SK-N-SH treated with all-trans-retinoic acid at 6 μM for 48 hours (cell line): ENCODE measurements at regions not wholly inside any gene's neighbourhood (a gene's known extent, or its start where the extent isn't known, plus 50 kb on each side); places are given as distances from the start of the nearest gene placed in this dataset.

Source experiments
- ATAC-seq: fragments of 200-7000 bp; cut with Tn5 transposase; 3 replicates; pipeline ENCODE4 v1.9.1; 2020; ENCODE audit warnings: mild to moderate bottlenecking, moderate library complexity
- CREB5 ChIP-seq: fragments of 250-450 bp; sonication (Bioruptor Pico); IDR thresholded peaks from 2 replicates; pipeline ENCODE4 v1.5.1; 2020; ENCODE audit warnings: low read depth, mild to moderate bottlenecking, moderate library complexity
- CSDC2 ChIP-seq: fragments of 250-450 bp; sonication (Bioruptor Pico); IDR thresholded peaks from 2 replicates; pipeline ENCODE4 v1.5.0; 2020; ENCODE audit warnings: mild to moderate bottlenecking, moderate library complexity
- CSRNP3 ChIP-seq: fragments of 250-450 bp; sonication (Bioruptor Pico); IDR thresholded peaks from 2 replicates; pipeline ENCODE4 v1.5.1; 2021; ENCODE audit warnings: mild to moderate bottlenecking, moderate library complexity
- ESRRG ChIP-seq: fragments of 250-450 bp; sonication (Bioruptor Pico); IDR thresholded peaks from 2 replicates; pipeline ENCODE4 v1.6.1; 2021; ENCODE audit warnings: mild to moderate bottlenecking
- GLIS3 ChIP-seq: fragments of 250-450 bp; sonication (Bioruptor Pico); IDR thresholded peaks from 2 replicates; pipeline ENCODE4 v1.5.0; 2020; ENCODE audit warnings: mild to moderate bottlenecking, moderate library complexity
- ISL1 ChIP-seq: fragments of 250-450 bp; sonication (Bioruptor Pico); IDR thresholded peaks from 2 replicates; pipeline ENCODE4 v2.1.2; 2022; ENCODE audit warnings: mild to moderate bottlenecking, moderate library complexity
- OSR1 ChIP-seq: fragments of 250-450 bp; sonication (Bioruptor Pico); IDR thresholded peaks from 2 replicates; pipeline ENCODE4 v1.8.0; 2022; ENCODE audit warnings: moderate library complexity, mild to moderate bottlenecking, inconsistent platforms
- PATZ1 ChIP-seq: fragments of 250-450 bp; sonication (Bioruptor Pico); IDR thresholded peaks from 2 replicates; pipeline ENCODE4 v1.8.0; 2020; ENCODE audit warnings: mild to moderate bottlenecking, moderate library complexity, borderline replicate concordance
- PPARA ChIP-seq: fragments of 250-450 bp; sonication (Bioruptor Pico); IDR thresholded peaks from 2 replicates; pipeline ENCODE4 v1.5.0; 2020; ENCODE audit warnings: mild to moderate bottlenecking, borderline replicate concordance
- RARB ChIP-seq: fragments of 250-450 bp; sonication (Bioruptor Pico); IDR thresholded peaks from 2 replicates; pipeline ENCODE4 v1.8.0; 2021; ENCODE audit warnings: mild to moderate bottlenecking, moderate library complexity
- SNAI2 ChIP-seq: fragments of 250-450 bp; sonication (Bioruptor Pico); IDR thresholded peaks from 2 replicates; pipeline ENCODE4 v1.5.0; 2020; ENCODE audit warnings: mild to moderate bottlenecking, moderate library complexity
- TCF4 ChIP-seq: fragments of 250-450 bp; sonication (Bioruptor Pico); IDR thresholded peaks from 2 replicates; pipeline ENCODE4 v1.8.0; 2021; ENCODE audit warnings: mild to moderate bottlenecking, moderate library complexity, borderline replicate concordance
- TOX ChIP-seq: fragments of 250-450 bp; sonication (Bioruptor Pico); IDR thresholded peaks from 2 replicates; pipeline ENCODE4 v1.8.0; 2021; ENCODE audit warnings: mild to moderate bottlenecking, moderate library complexity, borderline replicate concordance
- TSHZ2 ChIP-seq: fragments of 250-450 bp; sonication (Bioruptor Pico); IDR thresholded peaks from 2 replicates; pipeline ENCODE4 v1.5.0; 2020; ENCODE audit warnings: mild to moderate bottlenecking, moderate library complexity
- ZC3H10 ChIP-seq: fragments of 250-450 bp; sonication (Bioruptor Pico); IDR thresholded peaks from 2 replicates; pipeline ENCODE4 v1.5.1; 2021; ENCODE audit warnings: mild to moderate bottlenecking, moderate library complexity
- ZFP3 ChIP-seq: fragments of 250-450 bp; sonication (Bioruptor Pico); IDR thresholded peaks from 2 replicates; pipeline ENCODE4 v1.5.0; 2020; ENCODE audit warnings: mild to moderate bottlenecking, moderate library complexity
- ZFP30 ChIP-seq: fragments of 450-650 bp; formaldehyde crosslinking; IDR thresholded peaks from 2 replicates; pipeline ENCODE4 v1.5.0; 2022; ENCODE audit warnings: mild to moderate bottlenecking, moderate library complexity
- ZNF70 ChIP-seq: fragments of 450-650 bp; formaldehyde crosslinking; IDR thresholded peaks from 2 replicates; pipeline ENCODE4 v1.5.0; 2020; ENCODE audit warnings: mild to moderate bottlenecking, moderate library complexity
- ZNF8 ChIP-seq: fragments of 450-650 bp; formaldehyde crosslinking; IDR thresholded peaks from 2 replicates; pipeline ENCODE4 v1.5.0; 2020; ENCODE audit warnings: mild to moderate bottlenecking, moderate library complexity

- TF ChIP-seq ESRRG (CRISPR knock-in tag) (no peak), ZNF8 (no peak), ZFP3 (CRISPR knock-in tag) (no peak), ISL1 (CRISPR knock-in tag) (no peak)
Observed at GRCh38 chr18:22723221-22723620, 209.9 kb upstream of the RBBP8 start.

GRCh38 chr18:22723773-22724172 lies 209.4 kb upstream of the RBBP8 start:
- no peak for TF ChIP-seq OSR1 (CRISPR knock-in tag)
- no peak for TF ChIP-seq SNAI2 (CRISPR knock-in tag)
- no peak for TF ChIP-seq GLIS3 (CRISPR knock-in tag)
- no peak for TF ChIP-seq ZNF70 (CRISPR knock-in tag)
- TF ChIP-seq PPARA: no peak
- no peak for TF ChIP-seq TSHZ2
- ATAC-seq: no peak

More at GRCh38 chr18:22723221-22723620, 209.9 kb upstream of the RBBP8 start:
- no peak for ATAC-seq

GRCh38 chr18:22726469-22726868 lies 206.7 kb upstream of the RBBP8 start:
- TF ChIP-seq TSHZ2: no peak
- no peak for TF ChIP-seq SNAI2 (CRISPR knock-in tag)
- no peak for TF ChIP-seq CSRNP3 (CRISPR knock-in tag)

GRCh38 chr18:22728016-22728415 lies 205.1 kb upstream of the RBBP8 start:
- TF ChIP-seq ZFP30 (no peak), TCF4 (CRISPR knock-in tag) (no peak), CSRNP3 (CRISPR knock-in tag) (no peak), PPARA (no peak), TOX (CRISPR knock-in tag) (no peak), CREB5 (CRISPR knock-in tag) (no peak)
- ATAC-seq: no peak

More at GRCh38 chr18:22726469-22726868, 206.7 kb upstream of the RBBP8 start:
- no peak for ATAC-seq

- ATAC-seq: no peak
- TF ChIP-seq ZFP30: no peak
- no peak for TF ChIP-seq PPARA
- no peak for TF ChIP-seq ZNF70 (CRISPR knock-in tag)
- TF ChIP-seq CREB5 (CRISPR knock-in tag): no peak
- TF ChIP-seq PATZ1 (CRISPR knock-in tag): no peak
- TF ChIP-seq TCF4 (CRISPR knock-in tag): no peak
- no peak for TF ChIP-seq ZC3H10 (CRISPR knock-in tag)
- no peak for TF ChIP-seq CSDC2 (CRISPR knock-in tag)
- TF ChIP-seq SNAI2 (CRISPR knock-in tag): no peak
- TF ChIP-seq RARB (CRISPR knock-in tag): no peak
- no peak for TF ChIP-seq CSRNP3 (CRISPR knock-in tag)
Observed at GRCh38 chr18:22728481-22729105, 204.5 kb upstream of the RBBP8 start.
